GM19467 (cell line): ENCODE measurements at regions not wholly inside any gene's neighbourhood (a gene's known extent, or its start where the extent isn't known, plus 50 kb on each side); places are given as distances from the start of the nearest gene placed in this dataset.
"Not testable (repeated sequence)": the region's sequence is repeated elsewhere in the genome, so short reads cannot be mapped to it uniquely, and the experiment has no call there.

ENCODE experiments used
- ATAC-seq: cut with Tn5 transposase; IDR thresholded peaks from one replicate; pipeline ENCODE4 v1.9.1; 2021; ENCODE audit warnings: mild to moderate bottlenecking, moderate library complexity; ENCODE audit not compliant: unreplicated experiment

- not testable (repeated sequence) for ATAC-seq
These were observed 330.5 kb upstream of the HNRNPA3 start for GRCh38 chr2:176882045-176882444.

- ATAC-seq, result no peak
These were observed 327.5 kb upstream of the HNRNPA3 start for GRCh38 chr2:176885001-176885643.

GRCh38 chr2:176885661-176886060 is 326.9 kb upstream of the HNRNPA3 start:
- ATAC-seq, result no peak

- ATAC-seq, result no peak
These were observed 321.5 kb upstream of the HNRNPA3 start for GRCh38 chr2:176891105-176891504.

GRCh38 chr2:176891857-176892256 is 320.7 kb upstream of the HNRNPA3 start:
- ATAC-seq, result no peak

- no peak for ATAC-seq
These were observed 319.8 kb upstream of the HNRNPA3 start for GRCh38 chr2:176892676-176893226.

- no peak for ATAC-seq
These were observed 317.4 kb upstream of the HNRNPA3 start for GRCh38 chr2:176895158-176895557.

- no peak for ATAC-seq
These were observed 310.1 kb upstream of the HNRNPA3 start for GRCh38 chr2:176902454-176902853.

- ATAC-seq, result not testable (repeated sequence)
These were observed 308.5 kb upstream of the HNRNPA3 start for GRCh38 chr2:176904053-176904452.

GRCh38 chr2:176907341-176907740 is 305.3 kb upstream of the HNRNPA3 start:
- ATAC-seq, result no peak

GRCh38 chr2:176910828-176911227 is 301.8 kb upstream of the HNRNPA3 start:
- no peak for ATAC-seq

- no peak for ATAC-seq
These were observed 298.6 kb upstream of the HNRNPA3 start for GRCh38 chr2:176913955-176914354.

GRCh38 chr2:176914371-176914770 is 298.2 kb upstream of the HNRNPA3 start:
- ATAC-seq, result no peak

GRCh38 chr2:176922545-176922944 is 290.0 kb upstream of the HNRNPA3 start:
- ATAC-seq, result not testable (repeated sequence)

- no peak for ATAC-seq
These were observed 289.4 kb upstream of the HNRNPA3 start for GRCh38 chr2:176923205-176923604.

- no peak for ATAC-seq
These were observed 287.6 kb upstream of the HNRNPA3 start for GRCh38 chr2:176924909-176925534.

GRCh38 chr2:176926453-176926852 is 286.1 kb upstream of the HNRNPA3 start:
- no peak for ATAC-seq

GRCh38 chr2:176929387-176929786 is 283.2 kb upstream of the HNRNPA3 start:
- not testable (repeated sequence) for ATAC-seq

GRCh38 chr2:176931588-176932563 is 280.7 kb upstream of the HNRNPA3 start:
- ATAC-seq, result peak; percentile 97

GRCh38 chr2:176934131-176934530 is 278.5 kb upstream of the HNRNPA3 start:
- ATAC-seq, result no peak

- ATAC-seq, result no peak
These were observed 277.7 kb upstream of the HNRNPA3 start for GRCh38 chr2:176934869-176935415.
